ENCODE measurements at regions not wholly inside any gene's neighbourhood (a gene's known extent, or its start where the extent isn't known, plus 50 kb on each side); places are given as distances from the start of the nearest gene placed in this dataset.

GRCh38 chr4:23212558-23212957 is 519.8 kb downstream of the GBA3 start:
- no peak overlapping the region for H3K4me3 ChIP-seq (ENCODE audit: low read depth, low read length)
- TF ChIP-seq CTCF (IDR thresholded peaks at IDR 0.05; ENCODE audit: low read depth, low read length), result no peak

GRCh38 chr4:23207059-23207458 is 514.3 kb downstream of the GBA3 start:
- TF ChIP-seq CTCF (IDR thresholded peaks at IDR 0.05; ENCODE audit: low read depth, low read length), result no peak
- H3K4me3 ChIP-seq (ENCODE audit: low read depth, low read length), result no peak overlapping the region

- no peak for TF ChIP-seq CTCF (IDR thresholded peaks at IDR 0.05; ENCODE audit: low read depth, low read length)
- no peak overlapping the region for H3K4me3 ChIP-seq (ENCODE audit: low read depth, low read length)
Measured at GRCh38 chr4:23202712-23203247, 510.0 kb downstream of the GBA3 start.

GRCh38 chr4:23194751-23195150 is 502.0 kb downstream of the GBA3 start:
- no peak overlapping the region for H3K4me3 ChIP-seq (ENCODE audit: low read depth, low read length)

GRCh38 chr4:23174179-23174578 is 481.4 kb downstream of the GBA3 start:
- no peak for TF ChIP-seq CTCF (IDR thresholded peaks at IDR 0.05; ENCODE audit: low read depth, low read length)
- no peak overlapping the region for H3K4me3 ChIP-seq (ENCODE audit: low read depth, low read length)

More at GRCh38 chr4:23194751-23195150, 502.0 kb downstream of the GBA3 start:
- TF ChIP-seq CTCF (IDR thresholded peaks at IDR 0.05; ENCODE audit: low read depth, low read length), result no peak

GRCh38 chr4:23171976-23172375 is 479.2 kb downstream of the GBA3 start:
- no peak overlapping the region for H3K4me3 ChIP-seq (ENCODE audit: low read depth, low read length)
- no peak for TF ChIP-seq CTCF (IDR thresholded peaks at IDR 0.05; ENCODE audit: low read depth, low read length)

GRCh38 chr4:23169608-23170311 is 477.0 kb downstream of the GBA3 start:
- H3K4me3 ChIP-seq (ENCODE audit: low read depth, low read length), result no peak overlapping the region
- TF ChIP-seq CTCF (IDR thresholded peaks at IDR 0.05; ENCODE audit: low read depth, low read length), result no peak
